ENCODE measurements at regions not wholly inside any gene's neighbourhood (a gene's known extent, or its start where the extent isn't known, plus 50 kb on each side); places are given as distances from the start of the nearest gene placed in this dataset.
"Not testable (repeated sequence)": the region's sequence is repeated elsewhere in the genome, so short reads cannot be mapped to it uniquely, and the experiment has no call there.

DNA sequence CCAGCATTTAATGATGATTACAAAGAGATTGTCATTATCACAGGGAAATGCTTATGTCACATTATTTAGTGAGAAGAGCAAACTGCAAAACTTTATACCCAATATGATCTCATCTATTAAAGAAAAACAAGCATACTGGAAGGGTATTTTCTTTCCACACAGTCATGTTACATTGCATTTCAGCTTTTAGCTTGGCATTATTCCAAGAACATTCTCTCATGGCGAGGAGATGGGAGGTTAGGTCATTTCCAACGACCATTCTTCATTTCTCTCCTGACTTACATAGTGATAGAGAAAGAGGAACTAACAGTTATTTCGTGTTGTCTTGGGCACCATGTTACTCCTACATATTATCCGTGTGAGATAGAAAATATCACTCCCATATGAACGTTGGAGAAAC, 309.4 kb upstream of the XYLT1 start:
- DNase-seq: no peak

DNA sequence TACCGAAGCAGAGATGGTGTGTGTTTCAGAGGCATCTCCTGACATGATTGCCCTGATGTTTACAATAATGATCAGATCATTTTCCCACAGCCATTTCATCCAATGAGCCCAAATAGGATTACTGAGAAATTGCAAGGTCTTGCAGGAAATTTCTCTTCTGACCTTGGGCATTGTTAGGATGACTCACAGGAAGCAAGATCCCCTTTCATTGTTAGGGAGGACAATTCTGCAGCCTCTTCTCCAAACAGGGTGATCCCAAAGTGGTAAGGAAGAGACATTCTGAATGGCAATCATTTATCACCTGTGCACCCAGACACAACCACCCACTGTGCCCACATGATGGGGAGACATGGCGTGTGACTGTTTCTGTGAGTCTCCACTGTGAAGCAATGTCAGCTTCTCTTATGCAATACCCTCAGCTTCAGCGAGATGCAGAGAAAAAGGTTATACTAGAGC, 306.7 kb upstream of the XYLT1 start:
- no peak for DNase-seq

DNA sequence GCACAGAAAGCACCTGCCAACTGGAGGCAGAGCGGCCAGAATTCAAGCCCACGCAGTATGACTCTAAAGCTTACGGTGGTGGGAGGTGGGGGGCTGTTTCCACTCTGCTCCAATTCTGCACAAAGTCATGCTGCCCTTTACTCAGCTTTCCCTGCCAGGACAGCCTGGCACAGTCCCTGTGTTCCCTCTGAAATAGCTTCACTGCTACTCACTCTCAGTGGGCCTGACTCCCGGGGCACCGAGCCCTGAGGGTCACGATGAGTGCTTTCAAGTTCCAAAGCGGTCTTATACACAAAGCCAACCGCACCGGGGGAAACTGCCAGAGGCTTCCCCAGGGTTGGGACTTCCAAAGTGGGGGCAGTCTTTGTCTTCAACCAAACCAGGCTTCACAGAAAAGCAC, 306.1 kb upstream of the XYLT1 start:
- DNase-seq: no peak

DNA sequence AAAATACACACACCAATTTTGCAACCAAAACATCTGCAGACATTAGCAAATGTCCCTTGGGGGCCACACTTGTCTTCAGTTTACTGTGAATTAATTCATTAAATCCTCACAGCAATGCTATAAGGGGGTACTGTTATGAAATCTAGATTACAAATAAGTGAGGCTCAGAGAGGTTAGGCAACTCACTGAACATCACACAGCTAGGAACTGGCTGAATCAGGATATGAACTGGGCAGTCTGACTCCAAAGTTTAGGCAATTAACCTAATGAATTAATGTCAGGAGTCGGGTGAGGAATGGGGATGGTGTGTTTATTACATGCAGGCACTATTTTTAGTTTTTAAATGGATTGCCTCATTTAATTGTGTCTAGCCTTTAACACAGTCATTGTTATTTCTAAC, 305.7 kb upstream of the XYLT1 start:
- DNase-seq: no peak

DNA sequence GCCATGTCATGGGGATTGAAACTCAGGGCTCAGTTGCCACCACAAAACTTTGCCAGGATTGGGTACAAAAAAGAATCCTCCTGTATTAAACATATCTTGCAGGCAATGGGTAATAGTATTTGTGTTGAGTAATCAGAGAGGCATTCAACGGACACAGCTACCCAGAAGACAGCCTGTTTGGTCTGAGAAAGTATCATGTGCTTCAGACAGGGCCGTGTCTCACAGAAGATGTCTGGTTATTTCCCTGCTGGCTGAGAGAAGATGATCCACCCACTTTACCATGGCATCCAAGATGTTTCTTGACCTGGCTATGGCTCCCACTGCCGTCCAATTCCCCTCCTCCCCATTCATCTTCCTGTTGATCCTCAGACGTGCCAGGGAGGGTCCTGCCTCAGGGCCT, 304.3 kb upstream of the XYLT1 start:
- no peak for DNase-seq

DNA sequence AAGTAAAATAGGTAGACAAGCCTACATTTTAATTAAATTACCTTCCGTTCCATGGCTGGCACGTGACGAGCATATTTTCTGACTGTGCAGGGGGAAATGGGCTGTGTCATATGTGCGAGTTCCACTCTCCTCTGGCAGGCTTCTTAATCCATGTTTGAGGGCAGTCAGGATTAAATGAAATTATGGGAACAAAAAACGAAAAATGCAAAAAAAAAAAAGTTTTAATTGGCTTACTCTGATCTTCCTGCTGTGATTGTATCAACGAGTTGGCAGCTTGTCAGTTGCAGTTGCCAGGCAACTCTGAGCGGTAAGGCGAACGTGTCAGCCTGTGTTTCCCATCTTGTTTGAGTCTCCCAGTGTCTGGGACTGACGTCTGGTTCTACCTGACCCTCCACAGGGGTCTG, 302.9 kb upstream of the XYLT1 start:
- no peak for DNase-seq

DNA sequence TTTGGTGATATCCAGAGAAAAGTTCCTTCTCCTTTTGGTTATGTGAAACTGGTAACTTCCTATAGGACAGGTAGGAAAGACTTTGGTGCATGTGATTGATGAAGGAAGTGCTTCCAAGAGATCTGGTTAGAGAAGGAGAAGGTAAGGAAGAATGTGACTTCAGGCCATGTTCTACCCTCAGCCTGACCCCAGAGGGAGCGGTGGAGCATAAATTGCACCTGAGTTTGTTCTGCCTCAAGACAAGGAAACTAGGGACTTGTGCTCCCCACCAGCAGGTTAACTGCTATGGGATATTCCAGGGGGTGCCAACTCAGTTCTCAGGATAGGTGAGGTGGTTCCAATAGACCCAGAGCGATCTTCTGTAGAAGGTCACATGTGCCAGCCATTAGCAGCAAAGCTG, 299.3 kb upstream of the XYLT1 start:
- no peak for DNase-seq

DNA sequence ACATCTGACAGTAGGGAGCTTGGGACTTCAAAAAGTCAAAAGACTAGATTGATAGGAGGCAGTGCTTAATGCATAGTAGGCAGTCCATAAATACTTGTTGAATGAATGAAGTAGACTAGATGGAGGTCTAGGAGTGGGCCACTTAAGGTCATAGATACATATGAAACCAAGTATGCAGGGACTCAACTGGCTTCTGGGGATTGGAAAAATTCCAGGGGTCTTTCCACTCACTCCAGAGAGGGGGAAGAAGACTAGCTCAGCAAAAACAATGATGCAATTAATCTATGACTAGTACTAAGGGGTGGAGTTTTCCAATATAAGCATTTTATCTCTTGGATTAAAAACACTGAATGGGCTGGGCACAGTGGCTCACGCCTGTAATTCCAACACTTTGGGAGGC, 298.3 kb upstream of the XYLT1 start:
- no peak for DNase-seq

DNA sequence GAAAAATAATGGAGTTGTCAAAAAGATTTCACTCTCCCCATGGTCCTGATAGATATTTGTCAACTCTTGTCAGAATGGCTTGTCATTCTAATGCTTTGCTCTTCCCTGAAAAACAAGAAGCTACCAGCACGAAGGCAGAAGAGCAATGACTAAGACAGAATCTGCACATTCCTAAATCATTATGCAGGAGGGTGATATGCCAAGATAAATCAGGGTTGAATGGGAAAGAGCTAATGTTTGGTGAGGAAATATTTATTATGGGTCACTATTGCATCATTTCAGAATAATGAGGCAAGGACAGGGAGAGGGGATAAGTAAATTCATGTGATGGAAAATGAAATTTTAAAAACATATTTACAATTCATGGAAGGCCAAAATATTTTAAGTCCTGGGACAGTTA, 297.5 kb upstream of the XYLT1 start:
- no peak for DNase-seq

DNA sequence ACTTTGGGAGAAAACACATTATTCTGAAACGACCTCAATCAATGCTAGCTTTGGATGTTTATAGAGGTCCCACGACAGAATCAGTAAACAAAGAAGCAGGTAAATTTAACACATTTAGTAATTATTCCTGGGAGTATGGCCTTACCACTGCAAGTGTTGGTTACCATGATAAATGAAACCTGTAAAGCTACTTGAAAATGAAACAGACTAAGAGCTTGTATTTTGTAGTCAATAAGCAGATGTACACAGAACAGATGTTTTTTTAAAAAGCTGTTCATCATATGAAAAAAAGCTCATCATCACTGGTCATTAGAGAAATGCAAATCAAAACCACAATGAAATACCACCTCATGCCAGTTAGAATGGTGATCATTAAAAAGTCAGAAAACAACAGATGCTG, 295.3 kb upstream of the XYLT1 start:
- no peak for DNase-seq

DNA sequence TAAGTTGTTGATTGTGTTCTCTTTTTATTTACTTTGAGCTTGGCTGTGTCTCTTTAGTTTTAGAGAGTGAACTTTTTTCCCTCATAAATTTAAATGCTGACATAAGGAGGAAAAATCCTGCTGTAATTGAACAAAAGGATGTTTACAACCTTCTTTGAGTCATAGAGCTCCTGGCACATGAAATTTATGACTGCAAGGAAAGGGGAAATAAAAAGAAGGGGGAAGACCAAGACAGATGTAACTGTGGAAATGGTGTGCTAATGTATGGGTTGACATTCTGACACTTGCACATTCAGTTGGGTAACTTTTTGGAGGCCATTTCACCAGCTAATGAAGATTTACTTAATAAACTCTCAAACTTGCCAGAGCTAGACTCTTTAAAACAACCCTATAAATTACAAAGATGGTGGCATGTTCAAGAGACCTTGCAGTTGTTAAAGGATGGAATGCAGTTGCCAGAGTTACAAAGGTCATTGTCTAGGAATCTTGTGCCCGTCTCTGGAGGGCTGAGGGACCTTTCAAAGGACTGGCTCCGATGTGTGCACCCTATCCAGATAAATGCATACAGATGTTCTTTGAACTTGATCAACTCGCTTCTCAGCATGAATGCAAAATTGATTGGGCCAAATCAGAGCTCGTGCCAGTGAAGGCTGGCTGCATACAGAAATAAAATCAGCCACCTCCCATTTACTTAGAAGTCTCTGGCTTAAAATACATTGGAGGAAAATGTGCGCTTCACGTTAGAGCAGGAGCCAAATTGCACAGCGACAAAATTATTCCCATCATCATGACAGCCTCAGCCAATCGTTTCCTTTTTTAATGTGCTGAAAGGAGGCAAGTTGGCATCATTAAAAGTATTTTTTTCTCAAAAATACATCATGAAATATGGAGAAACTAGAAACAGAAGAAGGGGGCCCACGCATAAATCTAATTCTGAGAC, 289.0 kb upstream of the XYLT1 start:
- DNase-seq: no peak

DNA sequence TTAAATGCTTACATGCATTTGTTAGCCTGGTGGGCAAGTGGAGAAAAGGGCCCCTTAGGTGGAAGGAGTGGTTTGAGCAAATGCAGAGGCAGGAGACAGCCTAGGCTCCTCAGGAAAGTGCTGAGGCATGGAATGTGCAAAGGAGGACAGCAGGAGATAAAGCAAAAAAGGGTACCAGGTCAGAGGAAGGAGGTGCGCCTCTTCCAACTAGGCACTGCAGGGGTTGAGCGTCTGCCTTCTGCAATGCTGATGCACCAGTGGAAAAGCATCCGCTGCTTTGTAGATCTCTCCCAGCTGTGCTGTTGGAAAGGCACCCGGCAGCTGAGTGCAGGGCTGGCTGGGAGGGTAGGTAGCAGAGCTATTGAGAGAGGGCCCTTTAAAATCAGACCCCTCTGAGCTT, 287.0 kb upstream of the XYLT1 start:
- DNase-seq: no peak

DNA sequence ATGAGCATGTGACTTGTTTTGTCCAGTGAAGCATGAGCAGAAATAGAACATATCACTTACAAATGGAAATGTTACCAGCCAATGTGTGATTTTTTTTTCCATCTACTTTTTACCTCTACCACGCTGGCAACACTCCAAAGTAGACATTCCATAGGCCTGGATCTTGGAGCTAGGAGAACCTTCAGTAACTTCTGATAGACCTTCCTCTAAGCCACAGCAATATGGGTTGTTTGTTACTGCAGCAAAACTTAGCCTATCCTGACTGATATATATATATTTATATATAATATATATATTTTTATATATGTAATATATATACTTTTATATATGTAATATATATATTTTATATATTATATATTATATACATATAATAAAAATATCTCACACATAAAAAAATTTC, 284.4 kb upstream of the XYLT1 start:
- no peak for DNase-seq

DNA sequence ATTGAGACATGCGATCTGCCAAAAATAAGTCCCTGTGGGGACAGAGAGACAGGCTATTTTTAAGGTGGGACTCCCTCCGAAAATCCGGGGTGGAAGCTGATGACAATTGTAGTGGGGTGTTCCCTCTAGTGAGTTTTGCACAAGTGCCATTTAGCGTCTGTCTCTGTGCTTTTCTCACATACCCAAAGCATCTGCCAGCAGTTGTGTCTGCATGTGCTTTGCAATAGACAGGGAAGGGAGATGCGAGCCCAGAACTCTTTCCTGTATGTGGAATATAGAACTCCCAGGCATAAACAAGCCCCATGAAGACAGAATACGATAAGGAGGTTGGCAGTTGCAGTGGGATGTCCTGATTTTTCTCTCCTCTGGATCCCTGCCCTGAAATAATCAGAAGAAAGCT, 282.7 kb upstream of the XYLT1 start:
- no peak for DNase-seq

DNA sequence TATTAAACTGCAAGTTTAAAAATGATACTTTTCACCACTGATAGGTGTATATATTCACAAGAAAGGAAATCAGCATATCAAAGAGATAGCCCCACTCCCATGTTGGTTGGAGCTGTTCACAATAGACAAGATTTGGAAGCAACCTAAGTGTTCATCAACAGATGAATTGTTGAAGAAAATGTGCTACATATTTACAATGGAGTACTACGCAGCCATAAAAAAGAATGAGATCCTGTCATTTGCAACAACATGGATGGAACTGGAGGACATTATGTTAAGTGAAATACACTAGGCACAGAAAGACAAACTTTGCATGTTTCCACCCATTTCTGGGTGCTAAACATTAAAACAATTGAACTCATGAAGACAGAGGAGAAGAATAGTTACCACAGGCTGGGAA, 278.9 kb upstream of the XYLT1 start:
- no peak for DNase-seq

DNA sequence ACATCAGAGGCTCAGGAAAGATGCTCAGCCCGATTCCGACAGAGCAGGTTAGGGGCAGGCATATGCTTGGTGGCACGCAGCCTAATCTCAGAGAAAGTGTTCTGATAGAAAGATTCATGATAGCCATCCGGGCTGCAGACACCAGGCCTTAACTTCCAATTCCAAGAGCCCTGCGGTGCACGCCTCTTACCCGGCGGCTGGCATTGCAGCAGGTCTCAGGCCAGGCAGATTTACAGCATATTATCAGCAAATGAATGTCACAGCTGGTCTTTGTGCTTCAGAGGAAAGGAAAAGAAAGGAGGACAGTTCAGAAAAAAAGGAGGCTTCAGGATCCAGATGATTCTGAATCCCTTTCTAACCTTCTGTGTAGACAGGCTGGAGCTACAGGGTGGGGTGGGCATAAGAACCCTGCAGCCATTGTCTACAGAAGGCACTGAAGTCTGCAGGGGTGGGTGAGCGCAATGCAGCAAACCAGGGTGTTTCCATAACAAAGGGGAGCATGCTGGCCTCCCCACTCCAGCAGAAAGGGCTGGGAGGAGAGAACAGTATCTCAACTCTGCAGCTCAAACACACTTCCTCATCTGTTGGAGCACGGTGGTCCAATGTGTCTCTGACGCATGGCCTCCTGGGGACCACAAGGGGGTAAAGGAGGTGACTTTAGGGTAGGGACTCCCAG, 277.4 kb upstream of the XYLT1 start:
- DNase-seq: no peak

DNA sequence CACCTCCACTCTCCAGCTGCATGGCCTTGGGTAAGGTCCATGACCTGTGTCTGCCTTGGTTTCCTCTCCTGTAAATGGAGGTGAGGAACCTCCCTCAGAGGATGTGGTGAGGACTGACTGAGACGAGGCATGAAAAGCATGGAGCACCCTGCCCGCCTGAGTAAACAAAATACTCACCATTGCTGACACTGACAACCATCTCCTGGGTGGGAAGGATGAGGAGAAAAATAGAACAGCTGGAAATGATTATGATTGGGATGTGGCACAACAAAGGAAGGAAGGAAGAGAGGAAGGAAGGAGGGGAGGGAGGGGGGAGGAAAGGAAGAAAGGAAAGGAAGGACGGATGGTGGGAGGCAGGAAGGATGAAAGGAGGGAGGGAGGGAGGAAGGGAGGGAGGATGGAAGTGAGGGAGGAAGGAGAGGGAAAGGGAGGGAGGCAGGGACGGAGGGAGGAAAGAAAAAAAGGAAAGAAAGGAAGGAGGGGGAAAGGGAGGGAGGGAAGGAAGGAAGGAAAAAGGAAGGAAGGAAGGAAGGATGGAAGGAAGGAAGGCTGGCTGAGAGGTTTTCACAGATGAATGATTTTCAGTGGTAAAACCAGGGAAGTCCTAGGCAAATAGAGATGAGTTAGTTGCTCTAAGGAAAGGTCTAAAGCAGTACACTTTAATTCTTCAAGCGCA, 276.5 kb upstream of the XYLT1 start:
- no peak for DNase-seq

DNA sequence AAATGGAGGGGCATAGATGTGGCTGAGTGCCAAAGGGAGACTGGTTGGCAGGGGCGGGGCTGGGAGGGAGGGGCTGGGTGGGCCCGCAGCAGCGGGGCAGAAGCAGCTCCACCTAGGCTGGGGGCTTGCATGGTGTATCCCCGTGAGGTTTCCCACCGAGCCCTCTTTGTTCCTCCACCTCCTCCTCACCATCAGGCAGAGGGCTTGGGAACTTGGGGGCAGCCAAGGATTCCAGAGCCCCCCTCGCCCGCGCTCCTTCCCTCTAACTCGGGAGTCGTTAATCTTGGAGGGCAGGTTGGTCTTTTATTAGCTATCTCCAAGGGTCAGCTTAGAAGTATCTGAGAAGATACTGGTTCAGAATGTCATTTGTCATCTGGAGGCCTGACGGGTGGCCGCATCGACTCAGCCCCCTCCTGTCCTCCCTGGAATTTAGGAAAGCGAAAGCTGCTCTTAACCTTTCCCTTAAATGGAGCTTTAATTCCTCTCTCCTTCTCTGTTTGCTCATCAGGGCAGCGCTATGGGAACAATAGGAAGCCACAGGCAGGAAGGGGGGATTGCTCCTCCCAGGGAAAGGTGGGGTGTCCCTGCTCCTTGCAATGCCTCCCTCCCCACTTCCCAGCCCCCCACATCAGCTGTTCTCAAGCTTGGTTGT, 274.3 kb upstream of the XYLT1 start:
- no peak for DNase-seq

DNA sequence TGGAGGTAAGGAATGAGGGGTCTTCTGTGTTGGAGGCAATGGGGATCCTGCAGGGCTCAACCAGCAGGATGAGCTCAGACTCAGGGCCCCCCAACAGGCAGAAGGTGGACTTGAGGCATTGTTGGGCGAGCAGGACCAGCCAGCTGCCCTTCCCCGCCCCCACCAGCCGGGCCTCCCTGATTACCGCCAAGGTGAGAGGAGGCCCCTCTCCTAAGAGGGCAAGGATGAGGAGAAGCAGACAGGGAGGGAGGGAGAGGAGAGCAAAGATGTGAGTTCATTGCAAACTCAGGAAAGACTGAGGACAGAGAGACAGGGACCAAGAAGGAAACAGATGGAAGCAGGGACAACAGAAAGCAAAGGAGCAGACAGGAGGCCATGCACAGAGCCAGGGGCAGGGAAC, 272.8 kb upstream of the XYLT1 start:
- no peak for DNase-seq

DNA sequence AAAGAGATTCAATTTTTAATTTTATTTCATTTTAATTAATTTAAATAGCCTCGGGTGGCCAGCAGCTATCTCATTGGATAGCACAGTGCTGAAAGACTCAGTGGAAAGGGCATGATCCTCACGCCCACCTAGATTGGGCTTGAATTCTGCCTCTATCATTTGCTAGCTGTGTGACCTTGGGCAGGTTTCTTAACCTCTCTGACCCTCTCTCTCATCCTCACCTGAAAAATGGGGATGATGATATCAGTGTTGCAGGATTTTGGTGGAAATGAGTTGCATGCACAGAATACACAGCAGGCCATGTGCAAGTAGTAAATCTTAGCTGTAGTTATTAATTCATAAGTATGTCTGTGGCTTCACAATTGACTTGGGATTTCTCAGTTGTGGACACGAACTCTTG, 272.4 kb upstream of the XYLT1 start:
- no peak for DNase-seq

DNA sequence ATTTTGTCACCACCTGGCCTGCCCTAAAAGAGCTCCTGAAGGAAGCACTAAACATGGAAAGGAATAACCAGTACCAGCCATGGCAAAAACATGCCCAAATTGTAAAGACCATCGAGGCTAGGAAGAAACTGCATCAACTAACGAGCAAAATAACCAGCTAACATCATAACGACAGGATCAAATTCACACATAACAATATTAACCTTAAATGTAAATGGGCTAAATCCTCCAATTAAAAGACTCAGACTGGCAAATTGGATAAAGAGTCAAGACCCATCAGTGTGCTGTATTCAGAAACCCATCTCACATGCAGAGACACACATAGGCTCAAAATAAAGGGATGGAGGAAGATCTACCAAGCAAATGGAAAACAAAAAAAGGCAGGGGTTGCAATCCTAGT, 264.3 kb upstream of the XYLT1 start:
- DNase-seq: not testable (repeated sequence)

DNA sequence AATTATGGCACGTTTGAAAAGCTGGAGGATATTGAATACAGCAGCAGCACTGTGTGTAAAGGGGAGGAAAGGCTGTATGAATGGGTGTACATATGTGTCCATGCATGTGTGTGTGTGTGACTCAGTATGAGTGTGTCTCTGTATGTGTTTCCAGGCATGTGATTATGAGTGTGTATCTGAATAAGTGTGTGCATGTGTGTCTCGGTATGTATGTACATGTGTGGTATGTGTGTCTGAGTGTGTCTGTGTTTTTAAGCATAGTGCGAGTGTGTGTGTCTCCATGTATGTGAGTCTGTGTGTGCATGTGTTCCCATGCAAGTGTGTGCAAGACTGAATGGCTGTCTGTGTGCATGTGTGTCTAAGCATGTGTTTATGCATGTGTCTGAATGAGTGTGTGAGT, 259.1 kb upstream of the XYLT1 start:
- no peak for DNase-seq

DNA sequence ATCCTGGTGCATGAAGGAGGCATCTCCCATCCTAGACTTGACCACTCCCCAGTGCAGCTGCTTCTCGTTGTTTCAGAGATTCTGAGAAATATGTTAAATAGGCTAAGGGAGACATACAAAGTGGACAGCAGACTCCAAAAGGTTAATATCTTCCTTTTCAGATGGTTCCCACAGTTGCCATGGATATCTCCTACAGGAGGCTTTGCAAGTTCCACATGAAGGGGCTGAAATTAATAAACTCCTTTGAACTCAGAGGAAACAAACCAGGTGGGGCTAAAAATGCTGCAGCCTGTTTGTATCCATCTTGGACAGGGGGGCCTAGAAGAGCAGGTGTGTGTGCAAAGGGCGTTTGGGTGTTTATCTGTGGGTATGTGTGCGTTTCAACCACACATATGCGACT, 257.4 kb upstream of the XYLT1 start:
- no peak for DNase-seq

Measured in activated CD4-positive, alpha-beta T cell treated with anti-CD3 and anti-CD28 coated beads, Interleukin-2, Interleukin-6, amounts not matched to agents 100 ng/mL and 50 ng/mL, durations not matched to agents 16 hours and 8 hours (primary cell).